ENCODE measurements at regions not wholly inside any gene's neighbourhood (a gene's known extent, or its start where the extent isn't known, plus 50 kb on each side); places are given as distances from the start of the nearest gene placed in this dataset.
"Not testable (repeated sequence)": the region's sequence is repeated elsewhere in the genome, so short reads cannot be mapped to it uniquely, and the experiment has no call there.

- Histone ChIP-seq H3K27me3 (ENCODE audit: insufficient read depth, low read length) (no peaks in the 10 kb centered on the region), H3K4me1 (ENCODE audit: insufficient read depth, low read length) (no peaks in the 10 kb centered on the region), H3K9me3 (ENCODE audit: insufficient read depth, low read depth, low read length) (no peaks in the 10 kb centered on the region), H3K27ac (ENCODE audit: low read depth, low read length) (no peak overlapping the region), H3K4me3 (ENCODE audit: low read length) (no peak overlapping the region), H3K9ac (ENCODE audit: low read depth, low read length) (no peak overlapping the region), H3K36me3 (ENCODE audit: insufficient read depth, low read length) (no peaks in the 10 kb centered on the region)
- WGBS, result 95% methylated on average over 1 of the region's 1 CpG
Measured at GRCh38 chr12:58095002-58095401, 153.6 kb downstream of the ATP23 start.

- Histone ChIP-seq H3K9me3 (ENCODE audit: insufficient read depth, low read depth, low read length) (no peaks in the 10 kb centered on the region; the same call in 1 of the 2 replicates), H3K4me1 (ENCODE audit: insufficient read depth, low read length) (no peaks in the 10 kb centered on the region), H3K4me3 (ENCODE audit: low read length) (no peak overlapping the region), H3K27me3 (ENCODE audit: insufficient read depth, low read length) (no peaks in the 10 kb centered on the region), H3K27ac (ENCODE audit: low read depth, low read length) (no peak overlapping the region), H3K9ac (ENCODE audit: low read depth, low read length) (no peak overlapping the region), H3K36me3 (ENCODE audit: insufficient read depth, low read length) (no peaks in the 10 kb centered on the region)
- 89% methylated on average over 3 of the region's 3 CpGs for WGBS
Measured at GRCh38 chr12:58097741-58098140, 156.4 kb downstream of the ATP23 start.

- 92% methylated on average over 4 of the region's 4 CpGs for WGBS
- no peak overlapping the region for H3K4me3 ChIP-seq (ENCODE audit: low read length)
- H3K27ac ChIP-seq (ENCODE audit: low read depth, low read length), result no peak overlapping the region
Measured at GRCh38 chr12:58099476-58099875, 158.1 kb downstream of the ATP23 start.

GRCh38 chr12:58104351-58104755 is 163.0 kb downstream of the ATP23 start:
- Histone ChIP-seq H3K9me3 (ENCODE audit: insufficient read depth, low read depth, low read length) (no peaks in the 10 kb centered on the region; the same call in 1 of the 2 replicates), H3K4me1 (ENCODE audit: insufficient read depth, low read length) (no peaks in the 10 kb centered on the region), H3K27ac (ENCODE audit: low read depth, low read length) (no peak overlapping the region), H3K27me3 (ENCODE audit: insufficient read depth, low read length) (no peaks in the 10 kb centered on the region), H3K4me3 (ENCODE audit: low read length) (no peak overlapping the region), H3K9ac (ENCODE audit: low read depth, low read length) (no peak overlapping the region), H3K36me3 (ENCODE audit: insufficient read depth, low read length) (no peaks in the 10 kb centered on the region)
- WGBS, result 93% methylated on average over 4 of the region's 4 CpGs

More at GRCh38 chr12:58099476-58099875, 158.1 kb downstream of the ATP23 start:
- H3K9ac ChIP-seq (ENCODE audit: low read depth, low read length), result no peak overlapping the region
- no peaks in the 10 kb centered on the region; the same call in 1 of the 2 replicates for H3K9me3 ChIP-seq (ENCODE audit: insufficient read depth, low read depth, low read length)
- no peaks in the 10 kb centered on the region for H3K4me1 ChIP-seq (ENCODE audit: insufficient read depth, low read length)
- H3K36me3 ChIP-seq (ENCODE audit: insufficient read depth, low read length), result no peaks in the 10 kb centered on the region
- H3K27me3 ChIP-seq (ENCODE audit: insufficient read depth, low read length), result no peaks in the 10 kb centered on the region

- Histone ChIP-seq H3K27ac (ENCODE audit: low read depth, low read length) (no peak overlapping the region), H3K9ac (ENCODE audit: low read depth, low read length) (no peak overlapping the region), H3K27me3 (ENCODE audit: insufficient read depth, low read length) (no peaks in the 10 kb centered on the region), H3K9me3 (ENCODE audit: insufficient read depth, low read depth, low read length) (no peaks in the 10 kb centered on the region; the same call in 1 of the 2 replicates), H3K36me3 (ENCODE audit: insufficient read depth, low read length) (no peaks in the 10 kb centered on the region), H3K4me1 (ENCODE audit: insufficient read depth, low read length) (no peaks in the 10 kb centered on the region), H3K4me3 (ENCODE audit: low read length) (no peak overlapping the region)
- WGBS, result 96% methylated on average over 10 of the region's 10 CpGs
Measured at GRCh38 chr12:58105225-58106119, 164.1 kb downstream of the ATP23 start.

- Histone ChIP-seq H3K27ac (ENCODE audit: low read depth, low read length) (no peak overlapping the region), H3K9ac (ENCODE audit: low read depth, low read length) (no peak overlapping the region), H3K4me3 (ENCODE audit: low read length) (no peak overlapping the region), H3K36me3 (ENCODE audit: insufficient read depth, low read length) (no peaks in the 10 kb centered on the region), H3K27me3 (ENCODE audit: insufficient read depth, low read length) (no peaks in the 10 kb centered on the region), H3K9me3 (ENCODE audit: insufficient read depth, low read depth, low read length) (no peaks in the 10 kb centered on the region; the same call in 1 of the 2 replicates), H3K4me1 (ENCODE audit: insufficient read depth, low read length) (no peaks in the 10 kb centered on the region)
- 99% methylated on average over 3 of the region's 3 CpGs for WGBS
Measured at GRCh38 chr12:58106195-58106594, 164.8 kb downstream of the ATP23 start.

GRCh38 chr12:58117201-58117600 is 175.8 kb downstream of the ATP23 start:
- Histone ChIP-seq H3K9ac (ENCODE audit: low read depth, low read length) (no peak overlapping the region), H3K27me3 (ENCODE audit: insufficient read depth, low read length) (no peaks in the 10 kb centered on the region), H3K27ac (ENCODE audit: low read depth, low read length) (no peak overlapping the region), H3K4me3 (ENCODE audit: low read length) (no peak overlapping the region), H3K4me1 (ENCODE audit: insufficient read depth, low read length) (0 out of 2 replicates have a peak, but pooled peaks cover 7% of the 10 kb centered on the region), H3K9me3 (ENCODE audit: insufficient read depth, low read depth, low read length) (peaks cover 10% of the 10 kb centered on the region; the same call in 1 of the 2 replicates), H3K36me3 (ENCODE audit: insufficient read depth, low read length) (no peaks in the 10 kb centered on the region)
- WGBS, result 97% methylated on average over 3 of the region's 3 CpGs

- Histone ChIP-seq H3K27ac (ENCODE audit: low read depth, low read length) (no peak overlapping the region), H3K27me3 (ENCODE audit: insufficient read depth, low read length) (no peaks in the 10 kb centered on the region), H3K9ac (ENCODE audit: low read depth, low read length) (no peak overlapping the region), H3K4me3 (ENCODE audit: low read length) (no peak overlapping the region), H3K9me3 (ENCODE audit: insufficient read depth, low read depth, low read length) (peaks cover 10% of the 10 kb centered on the region; the same call in 1 of the 2 replicates), H3K4me1 (ENCODE audit: insufficient read depth, low read length) (0 out of 2 replicates have a peak, but pooled peaks cover 7% of the 10 kb centered on the region), H3K36me3 (ENCODE audit: insufficient read depth, low read length) (no peaks in the 10 kb centered on the region)
- 90% methylated on average over 4 of the region's 4 CpGs for WGBS
Measured at GRCh38 chr12:58117667-58118066, 176.3 kb downstream of the ATP23 start.

GRCh38 chr12:58125761-58126160 is 184.4 kb downstream of the ATP23 start:
- not testable (repeated sequence) for H3K36me3 ChIP-seq (ENCODE audit: insufficient read depth, low read length); H3K9me3 ChIP-seq (ENCODE audit: insufficient read depth, low read depth, low read length); H3K9ac ChIP-seq (ENCODE audit: low read depth, low read length); H3K27ac ChIP-seq (ENCODE audit: low read depth, low read length); H3K4me3 ChIP-seq (ENCODE audit: low read length); H3K27me3 ChIP-seq (ENCODE audit: insufficient read depth, low read length); H3K4me1 ChIP-seq (ENCODE audit: insufficient read depth, low read length)

- Histone ChIP-seq H3K27ac (ENCODE audit: low read depth, low read length) (no peak overlapping the region), H3K9ac (ENCODE audit: low read depth, low read length) (no peak overlapping the region), H3K9me3 (ENCODE audit: insufficient read depth, low read depth, low read length) (no peaks in the 10 kb centered on the region), H3K36me3 (ENCODE audit: insufficient read depth, low read length) (no peaks in the 10 kb centered on the region), H3K4me1 (ENCODE audit: insufficient read depth, low read length) (no peaks in the 10 kb centered on the region), H3K4me3 (ENCODE audit: low read length) (no peak overlapping the region), H3K27me3 (ENCODE audit: insufficient read depth, low read length) (no peaks in the 10 kb centered on the region)
- WGBS, result 93% methylated on average over 5 of the region's 5 CpGs
Measured at GRCh38 chr12:58131986-58132755, 190.8 kb downstream of the ATP23 start.

GRCh38 chr12:58138424-58138823 is 197.1 kb downstream of the ATP23 start:
- no peaks in the 10 kb centered on the region for H3K36me3 ChIP-seq (ENCODE audit: insufficient read depth, low read length)
- WGBS, result 83% methylated on average over 2 of the region's 2 CpGs
- no peak overlapping the region for H3K4me3 ChIP-seq (ENCODE audit: low read length)
- H3K9me3 ChIP-seq (ENCODE audit: insufficient read depth, low read depth, low read length), result no peaks in the 10 kb centered on the region
- no peaks in the 10 kb centered on the region for H3K27me3 ChIP-seq (ENCODE audit: insufficient read depth, low read length)
- H3K4me1 ChIP-seq (ENCODE audit: insufficient read depth, low read length), result peaks cover 27% of the 10 kb centered on the region
- H3K27ac ChIP-seq (ENCODE audit: low read depth, low read length), result no peak overlapping the region
- H3K9ac ChIP-seq (ENCODE audit: low read depth, low read length), result no peak overlapping the region
